OCI-LY1 (cell line): ENCODE measurements at regions not wholly inside any gene's neighbourhood (a gene's known extent, or its start where the extent isn't known, plus 50 kb on each side); places are given as distances from the start of the nearest gene placed in this dataset.
"Not testable (repeated sequence)": the region's sequence is repeated elsewhere in the genome, so short reads cannot be mapped to it uniquely, and the experiment has no call there.

ENCODE experiments used
- H2AFZ ChIP-seq: fragments of 200-600 bp; sonication (generic), shearing (Covaris generic); 2 replicates; pipeline ENCODE4 v1.6.0; 2014; ENCODE audit warnings: antibody characterized with exemption, mild to moderate bottlenecking, low read length
- H3F3A ChIP-seq: fragments of 200-600 bp; sonication (generic), shearing (Covaris generic); 2 replicates; pipeline ENCODE4 v1.6.0; 2014; ENCODE audit warnings: mild to moderate bottlenecking, antibody characterized with exemption, low read length, moderate library complexity; ENCODE audit not compliant: insufficient read depth
- H3K27ac ChIP-seq: fragments of 200-600 bp; sonication (generic); 2 replicates; pipeline ENCODE4 v1.5.1; 2014; ENCODE audit warnings: low read length, mixed run types, mild to moderate bottlenecking, low read depth; ENCODE audit not compliant: poor library complexity, severe bottlenecking
- H3K27me3 ChIP-seq: fragments of 200-600 bp; sonication (generic); 2 replicates; pipeline ENCODE4 v1.6.0; 2014; ENCODE audit warnings: antibody characterized with exemption, mild to moderate bottlenecking, low read length, moderate library complexity; ENCODE audit not compliant: insufficient read depth
- H3K36me3 ChIP-seq: fragments of 200-600 bp; sonication (generic); 2 replicates; pipeline ENCODE4 v1.6.1; 2014; ENCODE audit warnings: mild to moderate bottlenecking, antibody characterized with exemption, low read length, moderate library complexity, mixed read lengths; ENCODE audit not compliant: insufficient read depth
- H3K4me1 ChIP-seq: fragments of 200-600 bp; sonication (generic); 2 replicates; pipeline ENCODE4 v1.5.1; 2014; ENCODE audit warnings: mild to moderate bottlenecking, low read length, moderate library complexity; ENCODE audit not compliant: insufficient read depth, severe bottlenecking
- H3K4me2 ChIP-seq: fragments of 200-600 bp; sonication (generic), shearing (Covaris generic); 2 replicates; pipeline ENCODE4 v1.6.1; 2014; ENCODE audit warnings: low read length
- H3K4me3 ChIP-seq: fragments of 200-600 bp; sonication (generic); 2 replicates; pipeline ENCODE4 v1.5.1; 2014; ENCODE audit warnings: low read length, low read depth, mild to moderate bottlenecking, mixed read lengths; ENCODE audit not compliant: poor library complexity, severe bottlenecking
- H3K79me2 ChIP-seq: fragments of 200-600 bp; shearing (Covaris generic); 2 replicates; pipeline ENCODE4 v1.6.1; 2016; ENCODE audit warnings: mixed run types, low read length, mixed read lengths; ENCODE audit not compliant: insufficient read depth
- H3K9ac ChIP-seq: fragments of 200-600 bp; sonication (generic), shearing (Covaris generic); 2 replicates; pipeline ENCODE4 v1.6.1; 2014; ENCODE audit warnings: mild to moderate bottlenecking, low read length, mixed read lengths
- H3K9me2 ChIP-seq: fragments of 200-600 bp; sonication (generic), shearing (Covaris generic); 2 replicates; pipeline ENCODE4 v1.6.1; 2014; ENCODE audit warnings: low read depth, mild to moderate bottlenecking, low read length, mixed read lengths
- H3K9me3 ChIP-seq: fragments of 200-600 bp; shearing (Covaris generic); 2 replicates; pipeline ENCODE4 v1.6.1; 2014; ENCODE audit warnings: low read length, mixed read lengths
- H4K20me1 ChIP-seq: fragments of 200-600 bp; sonication (generic), shearing (Covaris generic); 2 replicates; pipeline ENCODE4 v1.6.0; 2016; ENCODE audit warnings: mild to moderate bottlenecking, low read length; ENCODE audit not compliant: insufficient read depth
- CTCF ChIP-seq: fragments of 200-600 bp; sonication (generic), shearing (Covaris generic); IDR thresholded peaks from 2 replicates; pipeline ENCODE4 v1.5.1; 2017; ENCODE audit warnings: mild to moderate bottlenecking, antibody characterized with exemption, low read length, moderate library complexity, mixed read lengths
- EZH2 ChIP-seq: fragments of 200-600 bp; sonication (generic), shearing (Covaris generic); IDR thresholded peaks from 2 replicates; pipeline ENCODE4 v1.8.0; 2017; ENCODE audit warnings: borderline replicate concordance, mixed run types, mild to moderate bottlenecking, antibody characterized with exemption, low read length, moderate library complexity, mixed read lengths

GRCh38 chr7:135872861-135873260 is 104.3 kb downstream of the MTPN start:
- not testable (repeated sequence) for H3K9ac ChIP-seq, H3F3A ChIP-seq, H3K4me1 ChIP-seq, H3K4me3 ChIP-seq, H3K27me3 ChIP-seq, H3K9me2 ChIP-seq, H4K20me1 ChIP-seq, H3K27ac ChIP-seq, H2AFZ ChIP-seq, H3K79me2 ChIP-seq, H3K9me3 ChIP-seq, H3K4me2 ChIP-seq, H3K36me3 ChIP-seq

GRCh38 chr7:135862586-135863340 is 114.2 kb upstream of the FAM180A start:
- H3K4me2 ChIP-seq: no peak overlapping the region
- H3F3A ChIP-seq: no peaks in the 10 kb centered on the region
- no peaks in the 10 kb centered on the region for H3K36me3 ChIP-seq
- TF ChIP-seq EZH2: no peak
- no peak for TF ChIP-seq CTCF
- no peak overlapping the region for H3K4me3 ChIP-seq
- no peak overlapping the region for H2AFZ ChIP-seq
- H3K9ac ChIP-seq: no peak overlapping the region
- no peaks in the 10 kb centered on the region for H3K9me3 ChIP-seq
- H3K27me3 ChIP-seq: no peaks in the 10 kb centered on the region
- no peaks in the 10 kb centered on the region for H3K79me2 ChIP-seq
- H3K4me1 ChIP-seq: no peaks in the 10 kb centered on the region
- no peaks in the 10 kb centered on the region for H4K20me1 ChIP-seq
- no peaks in the 10 kb centered on the region for H3K9me2 ChIP-seq
- no peak overlapping the region for H3K27ac ChIP-seq

DNA sequence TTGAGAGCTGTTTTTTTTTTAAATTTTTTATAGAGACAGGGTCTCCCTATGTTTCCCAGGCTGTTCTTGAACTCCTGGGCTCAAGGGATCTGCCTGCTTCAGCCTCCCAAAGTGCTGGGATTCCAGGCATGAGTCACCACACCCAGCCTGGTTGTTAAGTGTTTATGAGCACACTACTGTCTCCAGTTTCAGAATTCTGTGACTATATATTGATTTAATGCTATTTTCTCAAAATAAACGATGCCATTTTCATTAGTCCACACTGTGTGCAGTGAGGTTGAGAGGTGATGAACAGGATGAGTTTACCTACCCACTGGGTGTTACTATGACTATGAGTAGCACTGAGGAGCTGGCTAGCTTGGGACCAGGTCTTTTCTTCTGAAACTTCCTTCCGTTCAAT is 110.9 kb upstream of the FAM180A start:
- Histone ChIP-seq H3K9ac (no peak overlapping the region), H3K36me3 (no peaks in the 10 kb centered on the region), H3K4me1 (no peaks in the 10 kb centered on the region), H3K9me2 (no peaks in the 10 kb centered on the region), H3F3A (no peaks in the 10 kb centered on the region), H4K20me1 (no peaks in the 10 kb centered on the region), H3K27me3 (no peaks in the 10 kb centered on the region; the same call in 1 of the 2 replicates), H3K9me3 (no peaks in the 10 kb centered on the region), H3K4me3 (no peak overlapping the region), H2AFZ (no peak overlapping the region), H3K79me2 (no peaks in the 10 kb centered on the region), H3K4me2 (no peak overlapping the region), H3K27ac (no peak overlapping the region)
- TF ChIP-seq CTCF (no peak), EZH2 (no peak)

DNA sequence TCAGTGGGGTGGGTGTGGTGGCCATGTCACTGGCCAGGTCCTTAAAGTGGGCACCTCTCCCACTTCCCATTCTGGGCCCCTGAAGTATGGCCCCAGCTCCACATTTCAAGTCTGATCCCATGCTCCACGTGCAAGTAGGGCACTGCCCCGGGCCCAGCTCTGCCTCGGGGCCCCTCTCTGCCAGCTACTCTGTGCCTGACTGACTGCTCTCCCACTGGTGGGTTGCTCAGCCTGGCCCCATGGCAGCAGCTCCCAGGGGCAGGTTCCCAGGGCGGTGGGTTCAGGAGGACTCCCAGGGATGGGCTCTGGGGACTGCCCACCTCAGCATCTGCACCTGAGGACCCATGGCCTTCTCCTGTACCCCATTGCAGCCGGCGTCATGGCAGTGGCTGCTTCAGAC is 110.2 kb upstream of the FAM180A start:
- TF ChIP-seq CTCF (no peak), EZH2 (no peak)
- Histone ChIP-seq H3K27ac (no peak overlapping the region), H3K9me3 (no peaks in the 10 kb centered on the region), H4K20me1 (no peaks in the 10 kb centered on the region), H3K9me2 (no peaks in the 10 kb centered on the region), H3F3A (no peaks in the 10 kb centered on the region), H3K36me3 (no peaks in the 10 kb centered on the region), H3K4me3 (no peak overlapping the region), H3K27me3 (no peaks in the 10 kb centered on the region; the same call in 1 of the 2 replicates), H2AFZ (no peak overlapping the region), H3K4me1 (no peaks in the 10 kb centered on the region), H3K79me2 (no peaks in the 10 kb centered on the region), H3K9ac (no peak overlapping the region), H3K4me2 (no peak overlapping the region)
